HEK293 (cell line): ENCODE measurements at regions not wholly inside any gene's neighbourhood (a gene's known extent, or its start where the extent isn't known, plus 50 kb on each side); places are given as distances from the start of the nearest gene placed in this dataset.
"Not testable (repeated sequence)": the region's sequence is repeated elsewhere in the genome, so short reads cannot be mapped to it uniquely, and the experiment has no call there.

Experiments
- CTCF ChIA-PET: fragments of 350-600 bp; formaldehyde crosslinking; extraction: SDS; loops from one replicate; lab custom pipeline; 2021; ENCODE audit warnings: antibody characterized with exemption; lab: Yijun Ruan, JAX
- POLR2A ChIA-PET: fragments of 300-600 bp; formaldehyde crosslinking; extraction: SDS; loops from one replicate; lab custom pipeline; 2020; ENCODE audit warnings: antibody characterized with exemption, inconsistent platforms; lab: Yijun Ruan, JAX
- H3K27ac ChIP-seq: fragments of 200-500 bp; sonication (Bioruptor generic); 2 replicates; pipeline ENCODE4 v1.5.1; 2014; ENCODE audit warnings: low read depth, low read length, control low read depth, inconsistent platforms; ENCODE audit errors: extremely low read depth
- H3K36me3 ChIP-seq, 2 experiments: fragments of 200-500 bp in 1 of 2; sonication (Bioruptor generic) in 1 of 2; 1 replicate in 1 of 2; 2 replicates in 1 of 2; pipeline ENCODE4 v1.5.1; 2014 to 2017; ENCODE audit warnings: inconsistent platforms in 2 of 2, low read length in 2 of 2; ENCODE audit not compliant: control insufficient read depth in 2 of 2, insufficient read depth in 1 of 2
- H3K4me1 ChIP-seq: fragments of 200-500 bp; sonication (Bioruptor generic); 2 replicates; pipeline ENCODE4 v1.5.1; 2014; ENCODE audit warnings: mild to moderate bottlenecking, low read length, inconsistent platforms; ENCODE audit not compliant: control insufficient read depth, insufficient read depth
- H3K4me3 ChIP-seq: 2 replicates; pipeline ENCODE4 v1.5.1; 2011; ENCODE audit warnings: low read depth, mild to moderate bottlenecking, control low read depth, low read length, moderate library complexity
- H3K9me3 ChIP-seq: fragments of 200-500 bp; sonication (Bioruptor generic); 2 replicates; pipeline ENCODE4 v1.5.1; 2014; ENCODE audit warnings: low read depth, low read length, inconsistent platforms; ENCODE audit not compliant: control insufficient read depth, insufficient read depth
- GLIS1 ChIP-seq: fragments of 450-650 bp; formaldehyde crosslinking; IDR thresholded peaks from 2 replicates; pipeline ENCODE4 v1.5.1; 2016; ENCODE audit warnings: missing biosample characterization, missing genetic modification characterization
- KLF10 ChIP-seq: fragments of 450-650 bp; IDR thresholded peaks from 2 replicates; pipeline ENCODE4 v1.5.1; 2018; ENCODE audit warnings: missing biosample characterization, mild to moderate bottlenecking, missing genetic modification characterization
- KLF7 ChIP-seq: fragments of 450-650 bp; formaldehyde crosslinking; IDR thresholded peaks from 2 replicates; pipeline ENCODE4 v1.5.1; 2016; ENCODE audit warnings: missing biosample characterization, missing genetic modification characterization, borderline replicate concordance
- MEIS1 ChIP-seq: sonication (generic); formaldehyde crosslinking; IDR thresholded peaks from 2 replicates; pipeline ENCODE4 v1.8.1; 2022; ENCODE audit warnings: missing genetic modification reagents, mild to moderate bottlenecking, borderline replicate concordance
- OVOL3 ChIP-seq: fragments of 450-650 bp; formaldehyde crosslinking; IDR thresholded peaks from 2 replicates; pipeline ENCODE4 v1.5.1; 2016; ENCODE audit warnings: missing biosample characterization, missing genetic modification characterization
- SETDB1 ChIP-seq: IDR thresholded peaks from one replicate; pipeline ENCODE4 v1.6.1; 2017; ENCODE audit warnings: mild to moderate bottlenecking, low read length, moderate library complexity, mixed read lengths; ENCODE audit not compliant: insufficient read length
- TRIM28 ChIP-seq: IDR thresholded peaks from 2 replicates; pipeline ENCODE4 v1.6.1; 2011; ENCODE audit warnings: low read length, control low read depth, borderline replicate concordance
- WT1 ChIP-seq: fragments of 450-650 bp; formaldehyde crosslinking; IDR thresholded peaks from 2 replicates; pipeline ENCODE4 v1.5.1; 2016; ENCODE audit warnings: missing biosample characterization, missing genetic modification characterization
- ZBTB17 ChIP-seq: fragments of 450-650 bp; formaldehyde crosslinking; IDR thresholded peaks from 2 replicates; pipeline ENCODE4 v1.5.1; 2016; ENCODE audit warnings: missing biosample characterization, missing genetic modification characterization
- ZNF239 ChIP-seq: fragments of 450-650 bp; formaldehyde crosslinking; IDR thresholded peaks from 2 replicates; pipeline ENCODE4 v1.5.1; 2016; ENCODE audit warnings: missing biosample characterization, missing genetic modification characterization
- ZNF302 ChIP-seq: fragments of 450-650 bp; formaldehyde crosslinking; IDR thresholded peaks from 2 replicates; pipeline ENCODE4 v1.5.1; 2016; ENCODE audit warnings: missing biosample characterization, missing genetic modification characterization, low read depth
- ZNF426 ChIP-seq: fragments of 450-650 bp; formaldehyde crosslinking; IDR thresholded peaks from 2 replicates; pipeline ENCODE4 v1.5.1; 2017; ENCODE audit warnings: missing biosample characterization, missing genetic modification characterization, mild to moderate bottlenecking, inconsistent platforms, moderate library complexity
- ZNF501 ChIP-seq: fragments of 450-650 bp; formaldehyde crosslinking; IDR thresholded peaks from 2 replicates; pipeline ENCODE4 v1.5.1; 2016; ENCODE audit warnings: missing biosample characterization, missing genetic modification characterization
- ZNF571 ChIP-seq: fragments of 450-650 bp; formaldehyde crosslinking; IDR thresholded peaks from 2 replicates; pipeline ENCODE4 v1.5.0; 2017; ENCODE audit warnings: missing biosample characterization, missing genetic modification characterization
- ZNF660 ChIP-seq: fragments of 450-650 bp; IDR thresholded peaks from 2 replicates; pipeline ENCODE4 v1.5.1; 2018; ENCODE audit warnings: missing biosample characterization, mild to moderate bottlenecking, missing genetic modification characterization
- ZNF692 ChIP-seq: fragments of 450-650 bp; formaldehyde crosslinking; IDR thresholded peaks from 2 replicates; pipeline ENCODE4 v1.5.1; 2016; ENCODE audit warnings: missing biosample characterization, missing genetic modification characterization
- TF ChIP-seq, protein P1 (sequence below): fragments of 450-650 bp; formaldehyde crosslinking; IDR thresholded peaks from 2 replicates; pipeline ENCODE4 v1.5.1; 2016; ENCODE audit warnings: missing biosample characterization, missing genetic modification characterization
- TF ChIP-seq, protein P2 (sequence below): fragments of 450-650 bp; IDR thresholded peaks from 2 replicates; pipeline ENCODE4 v1.5.1; 2018; ENCODE audit warnings: missing biosample characterization, mild to moderate bottlenecking, missing genetic modification characterization

GRCh38 chr4:19158107-19158809, 1093.4 kb upstream of the SLIT2 start:
- H3K4me3 ChIP-seq, result no peak overlapping the region
- no peaks in the 10 kb centered on the region for H3K9me3 ChIP-seq
- H3K4me1 ChIP-seq, result no peaks in the 10 kb centered on the region
- POLR2A ChIA-PET, result no interaction called here
- H3K27ac ChIP-seq, result no peak overlapping the region
- TF ChIP-seq TRIM28 (no peak), ZNF501 (no peak)
- TF ChIP-seq, all 188 proteins: peak for 0
- CTCF ChIA-PET, result interaction anchor here (0.6 kb wide), 1 partner anchor 1693 kb away, joined by 3 read pairs; no protein-coding TSS in a partner anchor
- no peaks in the 10 kb centered on the region for H3K36me3 ChIP-seq

GRCh38 chr4:19156786-19157185, 1094.9 kb upstream of the SLIT2 start:
- Histone ChIP-seq H3K4me1 (no peaks in the 10 kb centered on the region), H3K4me3 (no peak overlapping the region), H3K36me3 (no peaks in the 10 kb centered on the region), H3K27ac (no peak overlapping the region), H3K9me3 (no peaks in the 10 kb centered on the region)
- ChIA-PET POLR2A (no interaction called here), CTCF (no interaction called here)
- no peak for TF ChIP-seq MEIS1 (CRISPR knock-in tag)
- no peak for TF ChIP-seq ZBTB17
- no peak for TF ChIP-seq ZNF571 (tag by site-specific recombination)
- no peak for TF ChIP-seq TRIM28
- TF ChIP-seq, protein P1, sequence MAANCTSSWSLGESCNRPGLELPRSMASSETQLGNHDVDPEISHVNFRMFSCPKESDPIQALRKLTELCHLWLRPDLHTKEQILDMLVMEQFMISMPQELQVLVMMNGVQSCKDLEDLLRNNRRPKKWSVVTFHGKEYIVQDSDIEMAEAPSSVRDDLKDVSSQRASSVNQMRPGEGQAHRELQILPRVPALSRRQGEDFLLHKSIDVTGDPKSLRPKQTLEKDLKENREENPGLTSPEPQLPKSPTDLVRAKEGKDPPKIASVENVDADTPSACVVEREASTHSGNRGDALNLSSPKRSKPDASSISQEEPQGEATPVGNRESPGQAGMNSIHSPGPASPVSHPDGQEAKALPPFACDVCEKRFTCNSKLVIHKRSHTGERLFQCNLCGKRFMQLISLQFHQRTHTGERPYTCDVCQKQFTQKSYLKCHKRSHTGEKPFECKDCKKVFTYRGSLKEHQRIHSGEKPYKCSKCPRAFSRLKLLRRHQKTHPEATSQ, result no peak
- TF ChIP-seq WT1 (tag by site-specific recombination), result no peak
- TF ChIP-seq GLIS1, result no peak
- TF ChIP-seq ZNF426 (tag by site-specific recombination), result no peak
- TF ChIP-seq KLF7 (tag by site-specific recombination), result no peak
- no peak for TF ChIP-seq ZNF692 (tag by site-specific recombination)
- TF ChIP-seq, protein P2, sequence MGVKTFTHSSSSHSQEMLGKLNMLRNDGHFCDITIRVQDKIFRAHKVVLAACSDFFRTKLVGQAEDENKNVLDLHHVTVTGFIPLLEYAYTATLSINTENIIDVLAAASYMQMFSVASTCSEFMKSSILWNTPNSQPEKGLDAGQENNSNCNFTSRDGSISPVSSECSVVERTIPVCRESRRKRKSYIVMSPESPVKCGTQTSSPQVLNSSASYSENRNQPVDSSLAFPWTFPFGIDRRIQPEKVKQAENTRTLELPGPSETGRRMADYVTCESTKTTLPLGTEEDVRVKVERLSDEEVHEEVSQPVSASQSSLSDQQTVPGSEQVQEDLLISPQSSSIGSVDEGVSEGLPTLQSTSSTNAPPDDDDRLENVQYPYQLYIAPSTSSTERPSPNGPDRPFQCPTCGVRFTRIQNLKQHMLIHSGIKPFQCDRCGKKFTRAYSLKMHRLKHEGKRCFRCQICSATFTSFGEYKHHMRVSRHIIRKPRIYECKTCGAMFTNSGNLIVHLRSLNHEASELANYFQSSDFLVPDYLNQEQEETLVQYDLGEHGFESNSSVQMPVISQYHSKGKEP (tag by site-specific recombination), result no peak
- no peak for TF ChIP-seq ZNF660

DNA sequence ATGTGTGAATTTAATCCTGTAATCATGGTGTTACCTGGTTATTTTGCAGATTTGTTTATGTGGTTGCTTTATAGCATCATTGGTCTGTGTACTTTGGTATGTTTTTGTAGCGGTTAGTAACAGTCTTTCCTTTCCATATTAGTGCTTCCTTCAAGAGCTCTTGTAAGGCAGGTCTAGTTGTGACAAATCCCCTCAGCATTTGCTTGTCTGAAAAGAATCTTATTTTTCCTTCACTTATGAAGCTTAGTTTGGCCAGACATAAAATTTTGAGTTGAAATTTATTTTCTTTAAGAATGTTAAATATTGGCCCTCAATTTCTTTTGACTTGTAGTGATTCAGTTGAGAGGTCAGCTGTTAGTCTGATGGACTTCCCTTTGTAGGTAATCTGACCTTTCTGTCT, 1096.1 kb upstream of the SLIT2 start:
- Histone ChIP-seq H3K4me1 (no peaks in the 10 kb centered on the region), H3K27ac (no peak overlapping the region), H3K9me3 (no peaks in the 10 kb centered on the region), H3K4me3 (no peak overlapping the region), H3K36me3 (no peaks in the 10 kb centered on the region)
- ChIA-PET CTCF (interaction anchor here (0.6 kb wide), 1 partner anchor 311 kb away, joined by 7 read pairs; no protein-coding TSS in a partner anchor), POLR2A (no interaction called here)
- TF ChIP-seq OVOL3 (tag by site-specific recombination), result no peak
- peak; percentile 85 for TF ChIP-seq SETDB1
- TF ChIP-seq KLF10, result no peak
- no peak for TF ChIP-seq ZNF239
- TF ChIP-seq ZNF302 (tag by site-specific recombination), result no peak
- TF ChIP-seq TRIM28, result peak; percentile 50; the same call in 1 of the 2 replicates

- H3K4me1 ChIP-seq, H3K27ac ChIP-seq, H3K9me3 ChIP-seq, POLR2A ChIA-PET, CTCF ChIA-PET, H3K4me3 ChIP-seq, H3K36me3 ChIP-seq: not testable (repeated sequence)
Measured at GRCh38 chr4:19154267-19154666, 1097.4 kb upstream of the SLIT2 start.
